HG02642 (cell line): ENCODE measurements at regions not wholly inside any gene's neighbourhood (a gene's known extent, or its start where the extent isn't known, plus 50 kb on each side); places are given as distances from the start of the nearest gene placed in this dataset.
A peak's percentile ranks its signal among the peaks of the same experiment; 100 is the strongest.

Experiments
- ATAC-seq: cut with Tn5 transposase; IDR thresholded peaks from one replicate; pipeline ENCODE4 v1.9.1; 2021; ENCODE audit warnings: mild to moderate bottlenecking; ENCODE audit not compliant: unreplicated experiment, poor library complexity

DNA sequence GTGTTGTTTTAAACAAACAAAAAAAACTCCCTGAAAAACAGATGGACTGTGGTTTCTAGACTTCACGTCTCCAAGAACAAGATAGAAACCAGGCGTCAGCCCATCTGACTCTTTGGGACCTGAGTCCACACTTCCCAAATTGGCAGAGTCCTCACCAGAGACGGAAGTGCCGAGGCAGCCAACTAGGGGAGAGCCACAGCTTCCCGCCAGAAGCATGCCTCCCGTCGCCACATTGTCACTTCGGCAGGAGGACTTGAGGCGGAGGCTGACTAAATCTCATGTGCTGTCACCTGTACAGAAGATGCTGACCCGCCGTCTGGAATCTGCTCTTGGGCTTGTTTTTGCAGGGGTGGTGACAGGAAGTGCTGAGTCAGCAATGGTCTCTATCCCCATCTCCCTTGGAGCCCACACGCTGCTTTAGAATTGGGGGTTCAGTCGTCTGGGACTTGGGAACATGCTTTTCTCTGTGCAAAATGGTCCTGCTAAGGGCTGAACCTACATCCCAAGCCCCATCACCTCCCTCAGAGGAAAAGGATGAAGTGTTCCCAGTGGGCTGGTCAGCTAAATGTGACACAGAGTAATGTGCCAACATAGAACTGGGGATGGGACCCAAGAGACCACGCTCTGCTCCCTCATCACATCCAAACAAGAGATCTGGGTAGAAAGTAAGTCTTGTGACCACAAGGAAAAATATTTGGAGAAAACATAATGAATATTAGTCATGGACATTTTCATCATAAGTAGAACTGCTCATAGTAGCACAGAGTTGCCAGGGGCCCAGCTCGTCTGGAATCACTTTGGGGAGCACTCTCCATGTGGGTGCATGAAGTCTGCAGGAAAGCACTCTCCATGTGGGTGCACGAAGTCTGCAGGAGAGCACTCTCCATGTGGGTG is 152.9 kb downstream of the SNX19 start:
- no peak for ATAC-seq

DNA sequence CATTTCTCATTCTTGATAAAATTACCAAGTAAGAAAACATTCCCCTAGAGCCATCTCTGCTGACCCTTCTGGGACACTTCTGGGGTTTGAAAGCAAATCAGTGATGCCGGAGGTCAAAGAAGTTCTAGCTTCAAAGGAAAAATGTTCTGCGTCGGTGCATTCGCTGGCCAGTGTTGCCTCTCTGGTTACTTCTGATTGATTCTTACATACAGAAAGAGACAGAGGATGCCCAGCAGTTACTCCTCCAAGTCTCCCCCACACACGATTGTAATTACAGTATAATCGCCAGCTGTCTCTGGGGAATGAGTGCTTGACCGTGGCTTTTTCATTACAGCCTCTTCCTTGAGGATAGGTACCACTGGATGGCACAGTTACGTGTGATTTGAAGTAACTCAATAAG is 150.9 kb downstream of the SNX19 start:
- ATAC-seq: no peak

DNA sequence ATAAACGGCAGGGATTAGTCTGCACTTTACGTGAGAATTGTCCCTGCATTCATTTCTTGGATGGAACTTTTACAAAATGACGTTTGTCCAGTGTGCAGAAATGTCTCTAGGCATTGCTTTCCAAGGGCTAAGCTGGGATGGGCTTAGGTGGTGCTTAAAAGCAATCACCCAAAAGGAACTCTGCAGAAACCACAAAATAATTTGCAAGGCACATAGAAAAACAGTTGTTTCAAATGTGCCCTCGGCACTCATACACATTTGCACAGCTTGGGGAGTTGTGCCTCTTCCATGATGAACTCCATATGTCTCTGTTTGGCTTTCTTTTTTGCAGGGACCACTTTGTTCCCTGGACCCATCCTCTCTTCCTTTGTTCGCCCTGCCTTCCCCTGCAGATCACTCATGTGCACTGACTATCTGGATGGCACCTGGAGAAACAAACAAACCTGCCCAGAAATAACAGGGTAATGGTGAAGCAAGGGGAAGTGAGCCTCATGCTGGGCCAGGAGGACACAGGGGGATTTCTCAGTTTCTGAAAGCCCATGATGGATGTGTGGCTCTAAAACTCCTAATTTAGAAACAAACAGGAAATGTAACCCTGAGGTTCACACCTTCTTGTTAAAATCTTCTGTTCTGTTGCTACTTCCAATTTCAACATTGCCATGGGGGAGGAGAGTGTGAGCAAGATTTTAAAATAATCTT is 150.2 kb downstream of the SNX19 start:
- peak; percentile 72 for ATAC-seq

DNA sequence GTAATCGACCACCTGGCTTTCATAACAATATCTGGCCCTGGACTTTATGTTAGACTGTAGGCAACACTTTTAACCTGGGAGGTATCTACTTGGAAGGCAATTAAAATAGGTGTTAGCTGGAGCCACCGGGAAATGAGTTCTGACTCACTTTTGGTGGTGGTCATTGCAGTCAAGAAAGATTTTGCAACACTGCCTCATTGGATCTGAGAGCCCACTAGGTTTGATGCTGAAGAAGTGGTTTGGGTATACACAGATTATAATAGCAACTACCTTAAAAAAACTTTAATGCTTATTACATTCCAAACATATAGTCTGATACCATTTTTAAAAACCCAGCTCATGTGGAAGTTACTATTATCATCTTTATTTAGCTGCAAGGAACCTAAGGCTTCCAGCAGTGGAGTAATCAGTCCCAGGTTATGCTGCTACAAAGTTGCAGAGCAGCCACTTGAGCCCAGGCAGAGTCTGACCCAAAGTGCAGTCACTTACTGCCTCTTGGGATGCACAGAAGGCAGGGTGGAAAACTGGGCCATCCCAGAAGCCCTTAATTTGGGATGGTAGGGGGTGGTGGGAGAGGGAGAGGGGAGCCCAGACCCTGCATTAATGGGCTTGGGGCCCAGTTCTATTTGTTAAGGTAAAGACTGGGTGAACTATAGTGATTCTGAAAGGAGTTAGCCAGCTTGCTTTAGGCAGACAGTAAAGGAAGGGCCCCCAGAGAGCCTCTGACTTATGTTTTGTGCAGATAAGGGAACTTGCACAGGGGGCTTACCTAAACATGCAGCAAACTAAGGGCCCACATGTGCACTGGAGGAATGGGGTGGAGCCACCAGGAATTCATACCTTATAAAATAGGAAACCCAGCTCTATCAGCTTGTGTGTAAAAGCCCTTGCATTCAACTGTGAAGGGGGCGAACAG is 149.4 kb downstream of the SNX19 start:
- no peak for ATAC-seq

DNA sequence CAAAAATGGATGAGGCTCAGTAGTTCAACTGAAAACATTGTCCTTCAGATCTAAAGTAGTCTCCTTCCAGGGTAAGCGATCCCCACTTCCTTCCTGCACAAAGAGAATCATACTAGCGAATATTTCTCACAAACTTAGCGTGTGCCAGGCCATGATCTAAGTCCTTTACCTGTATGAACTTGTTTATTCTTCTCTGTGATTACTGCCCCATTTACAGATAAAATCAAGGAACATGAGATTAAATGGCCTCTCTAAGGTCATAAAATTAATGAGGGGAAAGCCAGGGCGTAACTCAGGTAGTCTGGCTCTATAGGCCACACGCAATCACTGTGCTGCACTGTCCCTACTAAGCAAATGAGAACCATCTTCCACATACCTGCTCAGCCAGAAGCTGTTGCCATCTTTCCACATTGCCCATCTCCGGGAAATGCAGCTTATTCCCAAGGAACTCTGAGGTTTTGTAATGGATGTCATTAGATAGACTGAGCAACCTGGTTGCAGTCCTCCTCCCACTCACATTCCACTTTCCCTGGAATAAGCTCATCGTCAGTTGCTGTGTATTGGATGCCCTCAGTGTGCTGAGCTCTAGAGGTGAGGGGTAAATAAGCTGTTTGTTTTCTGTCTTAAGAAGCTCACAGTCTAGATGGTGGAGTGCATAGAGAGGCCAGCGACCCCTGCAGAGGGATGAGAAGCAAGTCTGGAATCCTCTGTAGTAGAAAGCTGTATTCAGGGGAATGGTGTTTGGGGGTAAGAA is 146.3 kb downstream of the SNX19 start:
- no peak for ATAC-seq

DNA sequence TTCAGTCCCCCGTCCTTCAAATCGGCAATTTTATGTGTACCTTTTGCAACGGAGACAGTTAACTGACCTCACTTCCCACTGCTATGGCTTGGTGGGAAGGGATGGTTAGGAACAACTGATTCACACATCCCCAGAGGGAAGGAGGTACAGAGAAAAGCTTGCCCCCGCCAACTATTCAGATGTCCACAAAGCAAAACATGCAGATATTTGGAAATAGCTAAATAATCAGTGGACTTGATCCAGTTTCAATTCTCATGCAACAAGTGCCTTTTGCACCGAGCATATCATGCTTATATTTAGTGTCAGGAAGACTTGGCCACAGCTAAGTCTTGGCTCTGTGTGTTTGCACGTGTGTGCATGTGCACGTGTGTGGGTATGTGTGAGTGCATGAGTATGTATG is 144.6 kb downstream of the SNX19 start:
- no peak for ATAC-seq

DNA sequence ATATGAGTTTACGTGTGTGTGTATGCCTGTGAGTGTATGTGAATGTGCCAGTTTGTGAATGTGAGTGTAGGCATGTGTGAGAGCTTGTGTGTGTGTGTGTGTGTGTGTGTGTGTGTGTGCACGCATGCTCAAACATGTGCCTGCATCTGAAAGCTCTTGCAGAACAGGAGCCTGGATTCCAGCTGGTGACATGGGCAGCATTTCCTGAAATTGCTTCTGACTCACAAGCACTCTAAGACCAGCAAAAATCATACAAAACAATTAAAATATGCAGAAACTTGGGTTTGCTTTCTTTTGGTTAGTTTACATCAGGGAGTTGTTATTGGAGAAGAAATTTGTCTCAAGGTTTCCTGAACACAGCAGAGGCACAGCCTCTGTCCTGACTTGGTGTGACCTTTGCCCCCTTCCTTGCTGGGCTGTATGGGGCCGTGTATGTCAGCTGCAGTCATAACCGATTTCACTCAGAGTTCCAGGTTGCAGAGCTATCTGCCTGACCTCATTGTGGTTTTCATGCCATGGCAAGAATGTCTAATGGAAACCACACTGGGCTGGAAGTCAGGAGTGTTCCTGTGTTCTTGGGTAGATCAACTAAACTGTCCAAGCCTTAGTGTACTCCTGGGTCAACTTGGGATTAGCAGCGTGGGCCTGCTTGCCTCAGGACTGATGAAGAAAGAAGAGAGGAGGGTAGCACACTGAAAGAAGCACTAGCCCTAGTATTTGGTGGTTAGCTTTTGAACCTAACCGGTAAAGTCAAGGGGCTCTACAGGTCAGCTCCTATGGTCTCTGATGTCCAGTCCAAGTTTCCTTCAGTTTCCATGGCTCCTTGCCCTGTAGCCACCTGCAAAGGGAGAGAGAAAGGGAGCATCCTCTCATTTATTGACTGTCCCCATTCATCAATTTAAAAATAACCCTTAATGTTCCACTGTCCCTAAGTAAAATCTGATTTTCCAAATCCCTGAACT is 143.7 kb downstream of the SNX19 start:
- ATAC-seq: no peak

DNA sequence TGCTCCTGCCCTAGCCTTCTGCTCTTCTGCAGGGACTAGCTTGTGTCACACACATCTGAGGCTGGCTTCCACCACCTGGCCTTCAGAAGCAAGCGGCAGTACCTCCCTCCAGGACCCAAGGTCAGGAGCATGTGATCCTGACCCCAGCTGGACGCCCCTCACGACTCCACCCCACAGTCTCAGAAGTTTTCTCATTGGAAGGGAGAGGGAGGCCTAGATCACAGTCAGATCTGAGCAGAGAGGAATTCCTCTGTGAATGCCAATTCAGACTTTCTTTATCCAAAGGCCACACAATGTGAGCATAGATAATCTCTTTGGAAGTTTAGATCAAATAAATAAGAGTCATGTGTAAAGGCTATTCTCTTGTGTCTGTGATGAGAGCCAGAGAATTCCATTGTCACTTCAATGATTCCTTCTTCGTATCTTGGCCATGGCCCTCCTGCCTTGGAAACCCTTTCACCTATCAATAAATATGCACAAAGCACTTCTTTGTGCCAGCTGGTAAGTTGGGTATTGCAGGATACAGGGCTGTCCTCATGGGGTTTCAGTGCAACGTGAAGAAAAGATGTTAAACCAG is 142.9 kb downstream of the SNX19 start:
- ATAC-seq: no peak

DNA sequence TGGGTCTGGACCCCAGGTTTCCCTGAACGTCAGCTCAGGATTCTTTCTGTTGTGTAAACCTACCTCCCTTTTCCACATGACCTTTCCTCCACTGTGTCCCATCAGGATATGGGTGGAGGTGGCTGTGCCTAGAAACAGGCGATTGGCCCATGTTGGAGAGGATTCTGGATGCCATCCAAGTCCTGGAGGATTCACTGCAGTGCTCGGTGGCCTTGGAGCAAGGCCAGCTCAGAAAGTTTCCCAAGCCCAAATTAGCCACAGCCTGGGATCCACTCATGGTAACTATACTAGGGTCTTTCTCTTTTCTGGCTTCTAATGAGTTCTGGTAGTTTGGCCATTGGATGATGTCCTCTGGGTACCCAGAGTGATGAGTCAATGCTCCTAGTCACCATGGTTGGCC is 141.6 kb downstream of the SNX19 start:
- no peak for ATAC-seq

DNA sequence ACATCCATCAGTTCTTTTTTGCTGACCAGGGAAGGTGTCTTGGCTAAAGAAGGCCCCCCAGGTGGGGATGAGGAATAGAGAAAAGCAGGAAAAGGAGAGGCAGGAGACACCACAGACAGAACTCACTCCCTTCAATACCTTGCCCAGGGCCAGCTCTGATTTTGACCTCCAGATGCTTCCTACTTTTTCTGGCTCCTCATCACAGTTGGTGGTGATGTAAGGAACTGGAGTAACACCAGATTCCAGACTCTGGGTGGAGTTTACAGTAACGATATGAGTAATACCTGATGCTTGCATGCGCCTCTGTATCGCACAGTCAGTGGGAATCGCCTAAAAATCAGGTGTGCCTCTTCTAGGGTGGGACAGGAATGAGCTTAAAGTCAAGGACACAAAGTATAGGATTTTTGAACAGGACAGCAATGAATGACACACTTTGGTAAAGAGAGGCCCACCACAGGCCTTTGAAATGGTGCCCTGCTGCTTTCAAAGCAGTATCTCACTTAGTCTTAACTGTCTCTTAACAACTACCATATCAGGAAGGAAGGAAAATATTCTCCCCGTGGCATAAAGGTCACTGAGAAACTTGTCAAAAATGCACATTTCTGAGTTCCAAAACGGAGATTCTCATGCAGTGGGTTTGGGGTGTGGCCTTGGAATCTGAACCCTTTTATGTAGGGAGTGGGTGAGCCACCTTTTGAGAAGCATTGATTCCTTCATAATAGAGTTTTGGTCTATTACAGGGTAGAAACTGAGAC is 140.8 kb downstream of the SNX19 start:
- ATAC-seq: no peak

DNA sequence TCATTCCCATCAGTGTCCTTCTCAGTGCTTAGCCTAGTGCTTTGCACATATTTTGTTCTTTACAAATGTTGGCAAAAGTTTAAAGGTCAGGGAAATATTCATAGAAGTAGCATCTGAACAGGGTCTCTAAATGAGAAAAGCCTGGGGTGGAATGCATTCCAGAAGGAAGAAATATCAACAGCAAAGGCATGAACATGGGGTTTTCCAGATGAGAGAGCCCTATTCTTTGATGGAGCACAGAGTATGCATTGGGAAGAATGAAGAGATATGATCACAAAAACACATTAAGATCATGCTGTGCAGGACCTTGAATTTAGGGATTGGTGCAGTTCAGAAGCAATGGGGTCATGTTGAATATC is 140.2 kb downstream of the SNX19 start:
- ATAC-seq: no peak

DNA sequence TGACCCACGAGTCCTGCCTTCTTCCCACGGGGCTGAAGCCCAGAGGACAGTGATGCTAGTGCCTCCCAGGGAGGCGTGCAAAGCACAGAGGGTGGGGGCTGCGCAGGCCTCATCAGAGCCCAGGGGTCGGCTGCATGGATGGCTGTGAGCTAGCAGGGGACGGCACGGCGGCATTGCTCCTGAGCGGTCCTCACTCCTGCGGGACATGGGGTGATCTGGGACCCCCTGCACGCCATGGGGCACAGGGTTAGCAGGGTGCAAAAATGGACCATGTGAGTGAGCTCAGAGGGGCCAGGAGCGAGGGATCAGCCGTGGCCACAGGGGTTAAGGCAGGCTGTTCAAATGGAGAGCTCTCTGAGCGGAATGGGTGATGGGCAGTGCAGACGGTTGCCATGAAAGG is 138.3 kb downstream of the SNX19 start:
- ATAC-seq: no peak

DNA sequence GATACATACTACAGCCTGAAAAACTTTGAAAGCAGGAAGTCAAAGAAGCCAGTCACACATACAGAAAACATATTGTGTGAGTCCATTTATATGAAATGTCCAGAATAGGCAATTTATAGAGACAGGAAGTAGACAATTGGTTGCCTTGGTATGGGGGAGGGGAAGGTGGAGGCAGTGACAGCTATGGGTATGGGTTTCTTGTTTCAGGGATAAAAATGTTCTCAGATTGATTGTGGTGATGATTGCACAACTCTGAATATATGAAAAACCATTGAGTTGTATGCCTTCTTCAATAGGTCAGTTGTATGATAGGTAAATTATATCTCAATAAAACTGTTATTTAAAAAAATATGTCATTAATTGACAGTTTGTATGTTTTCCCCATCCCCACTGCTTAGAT is 137.6 kb downstream of the SNX19 start:
- no peak for ATAC-seq

DNA sequence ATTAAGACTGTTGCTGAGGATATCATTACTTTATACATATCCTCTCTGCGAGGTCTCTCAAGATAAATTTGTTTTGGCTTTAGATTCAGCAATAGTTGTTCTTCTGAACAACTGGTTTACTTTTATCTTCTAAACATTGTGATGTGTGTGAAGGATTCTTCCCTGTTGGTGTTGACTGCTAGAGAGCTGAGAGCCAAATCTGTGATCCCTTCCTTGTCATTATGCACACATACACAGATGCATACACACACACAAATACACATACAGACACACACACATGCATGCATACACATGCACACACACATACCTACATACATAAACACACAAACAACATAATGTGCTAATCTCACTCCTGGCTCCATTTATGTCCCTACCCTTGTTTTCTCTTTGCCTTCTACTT is 137.0 kb downstream of the SNX19 start:
- ATAC-seq: no peak

DNA sequence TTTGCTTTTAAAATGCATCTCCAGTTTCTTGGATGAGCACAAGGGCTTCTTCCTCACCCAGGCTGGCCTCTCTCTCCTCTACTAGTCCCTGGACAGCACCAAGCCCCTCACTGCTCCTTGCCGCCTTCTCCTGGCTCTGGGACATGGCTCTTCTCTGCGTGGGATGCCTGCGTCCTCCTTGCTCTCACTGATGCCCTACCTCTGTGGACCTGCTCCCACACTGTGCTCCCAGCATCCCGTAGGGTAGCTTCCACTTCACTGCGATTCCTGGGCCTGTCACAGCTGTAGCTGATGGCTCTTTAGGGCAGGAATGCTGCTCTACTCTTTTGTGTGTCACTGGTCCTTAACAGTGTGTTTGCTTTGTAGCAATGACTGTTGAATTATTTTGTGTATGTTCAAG is 136.3 kb downstream of the SNX19 start:
- ATAC-seq: no peak

DNA sequence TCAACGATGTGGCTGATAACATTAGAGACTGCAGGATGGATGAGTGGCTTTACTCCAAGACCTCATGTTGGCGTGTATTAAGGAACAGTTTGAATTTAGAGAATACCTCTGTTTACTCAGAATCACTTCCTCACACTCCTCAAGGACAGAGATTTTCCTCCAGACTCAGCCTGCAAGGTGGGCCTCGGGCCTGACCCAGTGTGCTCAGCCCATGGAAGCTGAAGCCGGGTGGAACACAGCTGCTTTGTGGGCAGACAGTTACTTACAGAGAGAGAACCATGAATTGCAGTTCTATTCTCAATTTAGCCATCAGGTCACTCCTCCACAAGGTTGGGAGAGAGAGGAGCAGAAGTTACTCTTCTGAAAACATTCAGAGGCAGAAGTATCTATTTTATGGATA is 135.8 kb downstream of the SNX19 start:
- no peak for ATAC-seq

DNA sequence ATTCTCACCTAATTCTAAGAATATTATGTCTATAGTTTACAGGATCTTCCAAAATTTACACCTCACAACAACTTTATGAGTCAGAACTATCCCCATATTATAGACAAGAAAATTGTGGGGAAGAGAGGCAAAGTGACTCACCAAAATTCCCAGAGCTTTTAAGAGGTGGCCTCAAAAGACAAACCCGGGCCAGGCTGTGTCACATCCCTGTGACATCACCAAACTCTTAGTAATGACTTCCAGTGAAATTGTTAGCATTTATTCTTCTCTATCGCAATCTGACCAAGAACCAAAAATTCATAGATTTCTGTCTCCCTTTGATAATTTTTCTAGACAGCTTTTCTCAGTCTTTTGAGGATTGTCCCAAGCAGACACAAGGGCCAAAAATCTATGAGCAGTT is 134.3 kb downstream of the SNX19 start:
- no peak for ATAC-seq
